GM12891 (cell line): ENCODE measurements at regions not wholly inside any gene's neighbourhood (a gene's known extent, or its start where the extent isn't known, plus 50 kb on each side); places are given as distances from the start of the nearest gene placed in this dataset.

Experiments used
- PAX5 ChIP-seq: IDR thresholded peaks from 2 replicates; pipeline ENCODE4 v1.6.1; 2011; ENCODE audit warnings: low read length, moderate library complexity, mild to moderate bottlenecking; ENCODE audit not compliant: insufficient read depth, severe bottlenecking
- POLR2A ChIP-seq: IDR thresholded peaks from 2 replicates; pipeline ENCODE4 v1.6.1; 2011; ENCODE audit warnings: low read depth, low read length, control low read depth
- POLR2AphosphoS5 ChIP-seq: IDR thresholded peaks from 2 replicates; pipeline ENCODE4 v1.6.1; 2011; ENCODE audit warnings: low read depth, low read length, control low read depth
- SPI1 ChIP-seq: IDR thresholded peaks from 2 replicates; pipeline ENCODE4 v1.6.1; 2011; ENCODE audit warnings: low read depth, low read length, control low read depth
- TAF1 ChIP-seq: IDR thresholded peaks from 2 replicates; pipeline ENCODE4 v1.6.1; 2011; ENCODE audit warnings: low read depth, low read length, control low read depth

DNA sequence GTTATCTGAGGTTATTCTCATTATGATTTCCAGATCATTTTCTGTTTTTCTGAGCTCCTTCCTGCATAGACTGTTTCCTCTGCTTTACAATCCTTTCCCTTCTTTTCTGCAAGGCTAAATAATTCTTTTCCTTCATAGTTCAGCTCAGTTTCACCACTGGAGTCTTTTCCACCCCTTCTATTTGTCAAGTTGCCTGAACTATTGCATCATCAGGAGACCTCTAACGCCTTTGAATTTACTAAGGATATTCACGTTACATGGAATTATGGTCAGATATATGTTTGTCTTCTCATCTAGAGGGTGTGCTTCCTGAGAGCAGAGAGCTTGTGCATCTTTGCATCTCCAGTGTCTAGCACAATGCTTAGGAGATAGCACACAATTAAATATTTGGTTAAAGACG lies 140.4 kb upstream of the CA10 start:
- TF ChIP-seq POLR2AphosphoS5 (no peak), POLR2A (no peak), TAF1 (no peak), PAX5 (no peak), SPI1 (no peak)
